H1 (cell line): ENCODE measurements at regions not wholly inside any gene's neighbourhood (a gene's known extent, or its start where the extent isn't known, plus 50 kb on each side); places are given as distances from the start of the nearest gene placed in this dataset.

Experiments used
- CHD2 ChIP-seq: IDR thresholded peaks from 2 replicates; pipeline ENCODE4 v1.6.1; 2012; ENCODE audit warnings: low read length, improper control_type of control experiment
- CTBP2 ChIP-seq: IDR thresholded peaks from 2 replicates; pipeline ENCODE4 v1.7.0; 2011; ENCODE audit warnings: borderline replicate concordance, mild to moderate bottlenecking, moderate library complexity, mixed read lengths, low read length; ENCODE audit not compliant: insufficient read depth, insufficient read length
- EP300 ChIP-seq, 2 experiments: IDR thresholded peaks; 1 replicate in 1 of 2; 2 replicates in 1 of 2; pipeline ENCODE4 v1.6.1; 2011 to 2012; ENCODE audit warnings: low read depth in 2 of 2, low read length in 2 of 2, mild to moderate bottlenecking in 2 of 2, borderline replicate concordance in 1 of 2, inconsistent platforms in 1 of 2, moderate library complexity in 1 of 2
- POLR2AphosphoS5 ChIP-seq: IDR thresholded peaks from 2 replicates; pipeline ENCODE4 v1.6.1; 2011; ENCODE audit warnings: low read depth, low read length
- SIRT6 ChIP-seq: IDR thresholded peaks from one replicate; pipeline ENCODE4 v1.7.1; 2012; ENCODE audit warnings: low read length, inconsistent platforms
- SP4 ChIP-seq: IDR thresholded peaks from 2 replicates; pipeline ENCODE4 v1.6.1; 2012; ENCODE audit warnings: low read length, inconsistent platforms

DNA sequence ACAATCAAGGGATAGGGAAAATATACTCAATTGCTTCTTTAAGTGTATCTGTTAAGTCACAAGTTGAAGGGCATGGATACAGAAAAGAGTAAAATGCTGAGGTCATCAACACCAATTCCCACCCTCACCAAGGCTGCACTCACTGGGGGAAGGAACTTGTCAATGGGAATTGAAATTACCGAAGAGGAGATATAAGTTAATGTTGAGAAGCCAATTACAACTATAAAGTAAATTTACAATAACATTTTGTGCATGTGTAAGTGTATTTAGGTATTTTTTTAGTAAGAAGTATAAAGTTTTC lies 255.1 kb upstream of the KCNIP4 start (continued):
- TF ChIP-seq CTBP2 (no peak), SP4 (no peak), POLR2AphosphoS5 (no peak), SIRT6 (no peak), CHD2 (no peak), EP300 (IDR thresholded peaks at IDR 0.05; ENCODE audit: borderline replicate concordance in 1 of 2, low read depth in 2 of 2, low read length in 2 of 2) (no peak)
